HEK293 (cell line): ENCODE measurements at regions not wholly inside any gene's neighbourhood (a gene's known extent, or its start where the extent isn't known, plus 50 kb on each side); places are given as distances from the start of the nearest gene placed in this dataset.

Experiments used
- CTCF ChIP-seq: fragments of 450-650 bp; formaldehyde crosslinking; IDR thresholded peaks from 2 replicates; pipeline ENCODE4 v1.5.1; 2016; ENCODE audit warnings: missing biosample characterization, missing genetic modification characterization
- KLF7 ChIP-seq: fragments of 450-650 bp; formaldehyde crosslinking; IDR thresholded peaks from 2 replicates; pipeline ENCODE4 v1.5.1; 2016; ENCODE audit warnings: missing biosample characterization, missing genetic modification characterization, borderline replicate concordance
- MEIS1 ChIP-seq: sonication (generic); formaldehyde crosslinking; IDR thresholded peaks from 2 replicates; pipeline ENCODE4 v1.8.1; 2022; ENCODE audit warnings: missing genetic modification reagents, mild to moderate bottlenecking, borderline replicate concordance
- PBX3 ChIP-seq: sonication (generic); formaldehyde crosslinking; IDR thresholded peaks from 2 replicates; pipeline ENCODE4 v1.8.1; 2022; ENCODE audit warnings: mild to moderate bottlenecking, moderate library complexity, missing genetic modification reagents
- PRDM1 ChIP-seq: fragments of 450-650 bp; formaldehyde crosslinking; IDR thresholded peaks from 2 replicates; pipeline ENCODE4; 2016; ENCODE audit warnings: missing biosample characterization, missing genetic modification characterization
- SP2 ChIP-seq: fragments of 450-650 bp; formaldehyde crosslinking; IDR thresholded peaks from 2 replicates; pipeline ENCODE4 v1.5.1; 2016; ENCODE audit warnings: missing biosample characterization, missing genetic modification characterization
- ZBTB21 ChIP-seq: fragments of 450-650 bp; formaldehyde crosslinking; IDR thresholded peaks from 2 replicates; pipeline ENCODE4 v1.5.1; 2017; ENCODE audit warnings: missing biosample characterization, missing genetic modification characterization
- ZFP69B ChIP-seq: fragments of 450-650 bp; formaldehyde crosslinking; IDR thresholded peaks from 2 replicates; pipeline ENCODE4 v1.5.1; 2016; ENCODE audit warnings: missing biosample characterization, missing genetic modification characterization
- ZNF23 ChIP-seq: fragments of 450-650 bp; formaldehyde crosslinking; IDR thresholded peaks from 2 replicates; pipeline ENCODE4 v1.5.1; 2016; ENCODE audit warnings: missing biosample characterization, missing genetic modification characterization, borderline replicate concordance
- ZNF350 ChIP-seq: fragments of 450-650 bp; formaldehyde crosslinking; IDR thresholded peaks from 2 replicates; pipeline ENCODE4 v1.5.0; 2017; ENCODE audit warnings: missing biosample characterization, mild to moderate bottlenecking, missing genetic modification characterization
- ZNF580 ChIP-seq: fragments of 450-650 bp; formaldehyde crosslinking; IDR thresholded peaks from 2 replicates; pipeline ENCODE4 v1.5.1; 2016; ENCODE audit warnings: missing biosample characterization, missing genetic modification characterization
- ZNF621 ChIP-seq: fragments of 450-650 bp; formaldehyde crosslinking; IDR thresholded peaks from 2 replicates; pipeline ENCODE4 v1.5.1; 2017; ENCODE audit warnings: missing biosample characterization, missing genetic modification characterization
- ZNF623 ChIP-seq: fragments of 450-650 bp; formaldehyde crosslinking; IDR thresholded peaks from 2 replicates; pipeline ENCODE4 v1.5.1; 2016; ENCODE audit warnings: missing biosample characterization, missing genetic modification characterization
- ZNF645 ChIP-seq: fragments of 450-650 bp; formaldehyde crosslinking; IDR thresholded peaks from 2 replicates; pipeline ENCODE4; 2016; ENCODE audit warnings: missing biosample characterization, missing genetic modification characterization

GRCh38 chr5:110049816-110050215 lies 360.1 kb downstream of the MAN2A1 start:
- TF ChIP-seq CTCF (tag by site-specific recombination) (no peak), ZNF23 (tag by site-specific recombination) (no peak), MEIS1 (no peak), PBX3 (CRISPR knock-in tag) (no peak), KLF7 (tag by site-specific recombination) (no peak), ZBTB21 (tag by site-specific recombination) (no peak), SP2 (no peak), ZNF621 (no peak), ZNF623 (tag by site-specific recombination) (no peak), ZFP69B (tag by site-specific recombination) (no peak), PRDM1 (tag by site-specific recombination) (no peak), ZNF645 (tag by site-specific recombination) (no peak), ZNF580 (no peak), ZNF350 (tag by site-specific recombination) (no peak)
